HG03097 (cell line): ENCODE measurements at regions not wholly inside any gene's neighbourhood (a gene's known extent, or its start where the extent isn't known, plus 50 kb on each side); places are given as distances from the start of the nearest gene placed in this dataset.

Experiments
- ATAC-seq: cut with Tn5 transposase; IDR thresholded peaks from one replicate; pipeline ENCODE4 v1.9.1; 2021; ENCODE audit not compliant: unreplicated experiment, low FRiP score

DNA sequence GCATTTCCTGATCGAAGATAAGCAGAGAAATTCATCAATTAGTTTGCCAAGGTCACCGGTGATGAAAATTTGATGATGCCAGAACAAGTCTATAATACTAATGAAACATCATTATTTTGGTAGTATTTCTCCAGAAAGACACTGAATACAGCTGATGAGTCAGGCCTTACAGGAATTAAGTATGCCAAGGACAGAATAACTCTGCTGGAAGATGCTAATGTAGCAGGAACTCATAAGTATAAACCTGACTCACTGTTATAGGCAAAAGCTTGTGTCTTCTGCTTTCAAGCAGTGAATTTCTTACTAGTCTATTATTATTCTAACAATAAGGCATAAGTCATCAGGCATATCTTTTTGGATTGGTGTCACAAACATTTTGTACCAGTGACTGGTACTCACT is 1825.1 kb upstream of the IGFBP7 start:
- no peak for ATAC-seq

DNA sequence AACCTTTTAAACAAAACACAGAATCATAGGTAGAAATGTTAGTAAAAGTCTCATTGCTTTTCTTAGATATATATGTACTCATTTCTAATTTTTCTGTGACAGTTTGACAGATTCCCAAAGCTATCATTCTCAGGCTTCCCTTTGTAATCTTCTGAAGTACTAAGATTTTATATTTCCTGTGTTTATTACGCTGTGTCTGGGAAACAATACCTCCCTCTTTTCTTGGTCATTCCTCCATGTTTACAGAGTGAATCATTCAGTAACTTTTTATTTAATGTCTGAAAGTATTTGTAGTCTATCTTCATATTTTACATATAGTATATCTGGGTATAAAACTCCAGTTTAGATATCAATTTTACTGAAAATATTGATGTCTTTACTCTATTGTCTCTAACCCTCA is 1826.3 kb upstream of the IGFBP7 start:
- no peak for ATAC-seq

DNA sequence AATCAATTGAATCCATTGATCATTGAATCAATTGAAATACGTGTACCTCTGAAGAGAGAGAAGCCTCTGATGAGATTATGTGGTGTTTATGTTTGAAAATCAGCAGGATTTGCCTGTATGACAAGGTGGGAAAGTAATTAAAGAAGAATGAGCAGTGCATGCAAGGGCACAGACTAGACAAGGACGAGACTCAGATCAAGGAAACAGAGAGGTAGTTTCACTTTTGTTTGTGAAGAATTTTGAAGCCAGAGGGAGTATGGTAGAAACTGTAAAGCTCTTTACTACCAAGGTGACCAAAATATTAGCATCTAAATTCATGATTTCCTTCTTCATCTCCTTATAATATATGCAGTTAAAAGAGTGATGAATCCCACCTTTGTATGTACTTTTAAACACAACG is 1830.0 kb upstream of the IGFBP7 start:
- no peak for ATAC-seq

GRCh38 chr4:58941286-58941685 is 1831.1 kb upstream of the IGFBP7 start:
- no peak for ATAC-seq

DNA sequence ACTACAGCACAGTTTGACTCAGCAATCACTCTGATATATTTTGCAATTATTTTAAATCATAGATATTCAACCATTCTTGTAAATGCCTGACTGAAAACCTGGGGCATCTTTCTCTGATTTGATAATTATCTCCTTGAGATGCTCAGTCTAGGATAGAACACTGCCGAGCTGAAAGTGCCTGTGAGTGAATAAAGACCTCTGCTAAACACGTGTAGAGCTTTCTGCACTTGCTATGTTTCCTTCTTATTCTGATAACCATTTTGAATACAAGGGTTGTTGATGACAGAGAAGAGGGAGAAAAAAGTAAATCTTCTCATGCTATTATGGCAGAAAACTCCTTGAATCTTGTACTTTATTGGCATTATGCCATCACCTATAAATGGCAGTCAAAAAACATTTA is 1843.4 kb upstream of the IGFBP7 start:
- no peak for ATAC-seq

DNA sequence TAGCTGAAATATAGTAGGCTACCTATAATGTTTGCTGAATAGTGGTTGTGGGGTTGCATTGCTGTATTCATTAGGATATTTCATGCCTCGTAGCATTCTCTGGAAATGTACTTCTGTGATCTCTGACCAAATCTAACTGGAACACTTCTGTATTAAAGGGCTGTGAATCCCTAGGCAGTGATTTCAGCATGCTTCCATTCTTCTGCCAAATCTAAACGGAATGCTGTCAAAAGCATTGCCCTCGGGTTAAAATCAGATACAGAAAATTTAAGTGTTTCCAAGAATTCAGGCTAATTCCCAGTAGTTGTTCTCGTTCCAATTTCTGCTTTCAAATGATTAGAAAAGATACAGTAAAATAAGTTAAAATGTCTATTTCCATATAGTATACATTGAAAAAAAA is 1847.5 kb upstream of the IGFBP7 start:
- no peak for ATAC-seq

- no peak for ATAC-seq
These were observed 1851.1 kb upstream of the IGFBP7 start for GRCh38 chr4:58961283-58961682.

- ATAC-seq, result no peak
These were observed 1851.7 kb upstream of the IGFBP7 start for GRCh38 chr4:58961925-58962324.

- ATAC-seq, result no peak
These were observed 1852.2 kb upstream of the IGFBP7 start for GRCh38 chr4:58962424-58962823.

DNA sequence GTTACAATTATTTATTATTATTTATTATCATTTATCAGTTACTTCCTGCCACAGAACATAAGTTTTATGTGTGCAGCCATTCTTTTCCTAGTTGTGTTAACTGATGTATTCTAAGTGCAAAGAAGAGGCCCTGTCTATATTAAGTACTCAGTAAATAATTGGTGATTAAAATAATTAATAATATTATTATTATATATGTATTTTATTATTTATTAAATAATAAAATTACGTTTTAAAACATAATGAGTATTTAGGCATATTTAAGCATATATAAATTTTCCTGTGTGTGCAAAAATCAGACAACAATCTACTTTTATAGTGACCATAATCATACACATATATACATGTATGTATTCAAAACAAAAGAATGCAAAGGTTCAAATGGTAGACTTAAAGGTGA is 1871.6 kb upstream of the IGFBP7 start:
- ATAC-seq, result no peak

- no peak for ATAC-seq
These were observed 1873.7 kb upstream of the IGFBP7 start for GRCh38 chr4:58983887-58984286.

DNA sequence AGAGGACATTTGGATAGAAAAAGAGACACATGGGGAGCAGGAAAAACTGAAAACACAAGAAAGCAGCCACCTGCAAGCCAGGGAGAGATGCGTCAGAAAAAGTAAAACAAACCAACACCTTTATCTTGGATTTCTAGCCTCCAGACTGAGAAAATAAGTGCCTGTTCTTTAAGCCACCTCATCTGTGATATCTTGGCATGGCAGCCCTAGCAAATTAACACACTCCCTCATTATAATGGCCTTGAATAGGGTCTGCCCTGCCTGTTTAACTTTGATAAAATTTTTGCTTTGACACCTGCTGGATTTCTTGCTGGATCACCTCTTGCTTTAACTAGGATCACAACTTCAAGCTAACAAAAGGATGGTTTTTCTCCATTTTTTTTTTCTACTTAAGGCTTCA is 1892.0 kb upstream of the IGFBP7 start:
- ATAC-seq, result no peak

DNA sequence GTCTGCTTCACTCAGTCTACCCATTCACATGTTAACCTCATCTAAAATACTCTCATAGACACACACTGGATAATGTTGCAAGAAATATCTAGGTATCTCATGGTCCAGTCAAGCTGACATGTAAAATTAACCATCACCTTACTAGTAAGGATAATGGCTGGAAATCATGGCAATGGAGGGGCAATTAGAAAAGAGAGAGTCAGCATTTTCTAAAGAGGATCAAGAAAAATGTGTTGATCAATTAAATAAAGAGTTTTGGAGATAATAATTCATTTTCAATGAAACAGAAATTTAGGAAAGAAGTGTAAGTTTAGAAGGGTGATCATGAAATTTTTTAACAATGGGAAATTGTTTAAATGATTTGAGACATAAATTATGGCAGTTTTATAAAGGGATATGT is 1914.1 kb upstream of the IGFBP7 start:
- no peak for ATAC-seq

GRCh38 chr4:59037812-59038211 is 1927.6 kb upstream of the IGFBP7 start:
- no peak for ATAC-seq

DNA sequence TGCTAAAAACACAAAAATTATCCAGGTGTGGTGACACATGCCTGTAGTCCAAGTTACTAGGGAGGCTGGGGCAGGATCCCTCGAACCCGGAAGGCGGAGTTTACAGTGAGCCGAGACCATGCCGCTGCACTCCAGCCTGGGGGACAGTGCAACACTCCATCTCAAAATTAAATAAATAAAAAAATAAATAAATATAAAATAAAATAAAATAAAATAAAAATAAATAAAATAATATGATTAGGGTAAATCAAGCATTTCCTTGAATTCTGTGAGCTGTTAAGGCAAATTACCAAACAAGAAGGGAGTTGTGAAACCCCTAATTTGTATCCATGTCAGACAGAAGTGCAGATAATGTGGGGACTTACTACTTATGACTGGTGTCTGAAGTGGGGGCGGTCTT is 1928.9 kb upstream of the IGFBP7 start:
- ATAC-seq, result no peak

DNA sequence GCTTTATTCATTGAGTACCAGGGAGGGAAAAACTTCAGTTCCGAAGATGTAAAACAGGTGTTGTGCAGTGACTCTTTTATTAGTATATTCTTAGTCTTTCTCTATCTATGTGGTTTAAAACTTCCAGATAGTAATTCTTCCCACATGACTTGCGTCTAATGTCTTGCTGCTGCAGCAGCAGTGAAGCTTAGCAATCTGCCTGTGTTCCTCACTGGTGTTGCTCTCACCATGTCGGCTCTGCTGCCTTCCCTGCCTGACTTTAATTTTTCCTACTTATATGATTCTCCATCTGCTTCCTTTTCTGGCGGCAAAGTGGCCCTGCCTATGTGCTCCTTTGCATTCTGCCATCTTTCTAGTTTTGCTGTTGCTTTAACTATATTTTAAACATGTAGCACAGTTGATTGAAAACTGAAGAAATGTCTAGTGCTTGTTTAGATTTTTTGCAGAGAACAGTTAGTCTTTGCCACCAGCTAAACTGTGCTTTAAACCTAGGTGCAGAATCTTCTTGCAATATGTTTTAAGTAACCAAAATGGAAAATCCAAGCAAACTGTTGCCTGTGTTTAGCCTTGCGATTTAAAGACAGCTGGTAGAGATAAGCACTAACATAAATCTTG is 1934.2 kb upstream of the IGFBP7 start:
- ATAC-seq, result no peak

GRCh38 chr4:59054086-59054485 is 1943.9 kb upstream of the IGFBP7 start:
- no peak for ATAC-seq

- ATAC-seq, result no peak
These were observed 1947.6 kb upstream of the IGFBP7 start for GRCh38 chr4:59057804-59058203.

GRCh38 chr4:59058543-59058942 is 1948.4 kb upstream of the IGFBP7 start:
- ATAC-seq, result no peak

DNA sequence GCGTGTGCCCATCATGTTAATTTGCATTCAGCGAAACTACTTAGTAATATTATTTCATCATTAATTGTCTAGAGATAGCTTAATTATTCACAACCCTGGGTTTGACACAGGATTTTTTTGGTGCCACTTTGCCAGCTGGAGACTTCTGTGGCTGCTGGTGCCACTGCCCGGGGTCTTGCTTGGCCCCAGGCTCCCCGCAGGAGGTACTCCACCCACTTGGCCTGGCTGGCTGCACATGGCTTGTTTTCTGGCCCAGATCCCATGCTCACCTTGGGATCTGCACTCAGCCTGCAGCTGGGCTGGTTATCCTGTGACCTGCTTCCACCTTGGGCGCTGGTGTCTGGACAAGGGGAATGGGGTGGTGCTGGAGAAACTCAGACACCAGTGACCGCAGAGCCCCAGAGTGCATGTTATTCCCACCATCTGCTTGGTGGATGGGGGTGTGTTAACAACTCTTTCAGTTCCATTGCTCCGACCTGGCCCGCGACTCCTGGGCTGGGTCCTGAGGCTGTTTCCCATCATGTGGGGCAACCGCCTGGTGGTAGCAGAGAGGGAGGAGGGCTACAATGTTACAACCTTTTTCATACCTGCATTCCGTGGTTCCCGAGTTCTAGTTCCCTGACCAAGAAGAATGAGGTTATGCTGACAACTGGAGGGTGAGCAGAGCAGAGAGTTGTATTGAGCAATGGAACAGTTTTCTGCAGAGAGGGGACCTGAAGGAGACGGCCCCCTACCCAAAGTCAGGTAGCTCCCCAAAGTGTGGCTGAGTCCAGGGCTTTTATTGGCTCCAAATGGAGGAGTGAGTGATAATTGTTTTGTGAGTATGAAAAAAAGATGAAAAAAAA is 1950.0 kb upstream of the IGFBP7 start:
- ATAC-seq, result no peak

DNA sequence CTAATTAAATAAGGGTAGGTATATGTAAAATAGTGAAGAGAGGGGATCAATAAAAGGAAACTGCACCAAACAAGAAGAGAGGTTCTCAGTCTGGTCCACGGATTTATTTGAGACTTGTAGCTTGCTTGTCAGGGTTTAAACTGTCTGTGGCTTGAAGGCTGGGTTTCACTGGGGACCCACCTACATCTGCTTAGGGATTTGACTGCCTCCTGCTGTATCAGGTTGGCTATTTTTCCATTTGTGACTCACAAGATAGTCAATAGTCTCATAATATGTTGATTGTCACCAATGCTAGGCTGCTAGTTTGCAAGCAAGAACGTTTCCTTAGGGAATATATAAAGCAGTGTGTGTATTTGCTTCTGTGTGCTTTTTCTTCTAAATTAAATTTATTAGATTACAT is 1950.7 kb upstream of the IGFBP7 start:
- ATAC-seq, result no peak

DNA sequence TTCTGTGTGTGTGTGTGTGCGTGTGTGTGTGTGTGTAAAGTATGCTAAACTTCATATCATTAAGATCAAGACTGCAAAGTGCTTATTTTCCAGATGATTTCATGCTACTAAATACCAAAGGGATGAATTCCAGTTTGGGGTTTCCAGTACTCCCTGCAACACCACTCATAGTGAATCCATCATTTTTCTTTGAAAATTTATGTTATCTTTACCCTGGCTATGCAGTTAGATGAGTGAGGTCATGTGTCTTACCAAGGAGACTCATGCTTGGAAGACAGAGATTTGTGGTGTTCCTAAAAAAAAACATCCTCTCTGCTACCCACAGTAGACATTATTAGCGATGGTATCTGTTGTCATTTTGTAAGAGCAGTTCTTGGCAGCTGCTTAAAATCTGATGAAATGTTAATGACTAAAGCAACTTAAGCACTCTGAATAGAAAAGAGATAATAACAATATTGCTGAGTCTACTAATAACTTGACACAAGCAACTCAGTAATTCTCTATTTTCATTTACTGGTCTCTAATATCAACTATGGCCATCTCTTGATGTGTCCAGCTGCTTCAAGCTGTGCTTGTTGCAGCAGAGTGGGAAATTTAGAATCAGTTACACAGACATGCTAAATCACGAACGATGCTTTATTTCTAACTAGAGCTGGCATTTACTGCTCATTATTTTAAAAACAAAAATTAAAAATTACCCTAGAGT is 1953.0 kb upstream of the IGFBP7 start:
- no peak for ATAC-seq
